Activated gamma-delta T cell treated with Interleukin-2 at 50 U/mL for 16 hours (primary cell): ENCODE measurements at regions not wholly inside any gene's neighbourhood (a gene's known extent, or its start where the extent isn't known, plus 50 kb on each side); places are given as distances from the start of the nearest gene placed in this dataset.
"Not testable (repeated sequence)": the region's sequence is repeated elsewhere in the genome, so short reads cannot be mapped to it uniquely, and the experiment has no call there.

Experiments
- DNase-seq: peaks from one replicate; pipeline ENCODE4 v3.0.0-alpha.2; 2020

DNA sequence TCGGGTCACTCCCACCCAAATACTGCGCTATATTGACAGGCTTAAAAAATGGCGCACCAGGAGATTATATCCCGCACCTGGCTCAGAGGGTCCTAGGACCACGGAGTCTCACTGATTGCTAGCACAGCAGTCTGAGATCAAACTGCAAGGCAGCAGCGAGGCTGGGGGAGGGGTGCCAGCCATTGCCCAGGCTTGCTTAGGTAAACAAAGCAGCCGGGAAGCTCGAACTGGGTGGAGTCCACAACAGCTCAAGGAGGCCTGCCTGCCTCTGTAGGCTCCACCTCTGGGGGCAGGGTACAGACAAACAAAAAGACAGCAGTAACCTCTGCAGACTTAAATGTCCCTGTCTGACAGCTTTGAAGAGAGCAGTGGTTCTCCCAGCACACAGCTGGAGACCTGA is 2277.3 kb upstream of the ACO1 start:
- not testable (repeated sequence) for DNase-seq

GRCh38 chr9:30116673-30117217 is 2267.7 kb upstream of the ACO1 start:
- no peak for DNase-seq

DNA sequence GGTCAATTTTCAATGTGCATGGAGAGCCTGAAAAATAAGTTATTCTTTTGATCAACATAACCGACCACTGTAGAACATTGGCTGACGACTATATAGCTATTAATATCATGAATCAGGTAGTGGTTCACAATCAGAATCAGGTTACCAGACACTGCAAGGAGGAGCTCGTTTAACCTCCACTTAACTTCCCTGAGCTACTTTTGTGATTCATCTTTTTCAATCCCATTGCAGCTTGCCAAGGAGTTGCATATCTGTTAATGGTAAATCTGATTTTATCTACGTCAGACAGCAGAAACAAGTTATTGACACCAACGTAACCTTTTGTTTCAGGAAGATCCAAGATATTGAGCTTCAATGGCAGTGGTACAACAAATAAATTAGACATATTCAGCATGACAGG is 2263.8 kb upstream of the ACO1 start:
- DNase-seq, result no peak

DNA sequence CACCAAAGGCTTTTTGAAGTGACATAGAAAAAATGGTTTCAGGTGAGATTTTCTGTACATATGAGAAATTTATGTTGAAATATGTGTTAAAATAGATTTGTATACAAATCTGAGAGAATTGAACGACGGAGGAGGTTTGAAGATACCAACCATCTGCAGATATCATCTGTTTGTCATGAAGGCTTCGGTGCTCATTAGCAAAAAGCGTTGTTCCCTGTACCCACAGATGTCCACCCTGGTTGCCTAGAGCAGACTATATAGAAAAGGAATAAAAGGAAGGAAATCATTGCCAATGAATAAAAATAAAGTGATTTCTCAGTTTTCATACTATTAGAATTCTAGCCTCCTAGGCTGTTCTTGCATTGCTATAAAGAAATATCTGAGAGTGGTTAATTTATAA is 2262.8 kb upstream of the ACO1 start:
- no peak for DNase-seq

GRCh38 chr9:30125881-30126280 is 2258.6 kb upstream of the ACO1 start:
- no peak for DNase-seq

GRCh38 chr9:30127371-30127770 is 2257.1 kb upstream of the ACO1 start:
- DNase-seq, result no peak

GRCh38 chr9:30140407-30140806 is 2244.0 kb upstream of the ACO1 start:
- no peak for DNase-seq

DNA sequence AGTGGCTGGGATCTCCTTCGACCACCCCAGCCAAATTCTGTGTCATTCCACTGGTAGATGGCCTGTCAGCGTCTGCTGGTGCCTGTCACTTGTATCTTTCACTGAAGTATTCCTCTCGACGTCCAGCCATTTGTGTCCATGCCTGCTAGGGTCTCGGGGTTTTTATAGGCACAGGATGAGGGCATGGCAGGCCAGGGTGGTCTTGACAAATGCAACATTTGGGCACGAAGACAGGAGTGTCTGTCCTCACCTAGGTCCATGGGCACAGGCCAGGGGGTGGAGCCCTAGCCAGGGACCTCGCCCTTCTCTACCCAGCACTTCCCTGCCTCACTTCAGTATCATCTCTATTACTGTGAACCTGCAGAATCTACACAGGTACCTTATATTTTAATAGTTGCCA is 2223.9 kb upstream of the ACO1 start:
- no peak for DNase-seq

DNA sequence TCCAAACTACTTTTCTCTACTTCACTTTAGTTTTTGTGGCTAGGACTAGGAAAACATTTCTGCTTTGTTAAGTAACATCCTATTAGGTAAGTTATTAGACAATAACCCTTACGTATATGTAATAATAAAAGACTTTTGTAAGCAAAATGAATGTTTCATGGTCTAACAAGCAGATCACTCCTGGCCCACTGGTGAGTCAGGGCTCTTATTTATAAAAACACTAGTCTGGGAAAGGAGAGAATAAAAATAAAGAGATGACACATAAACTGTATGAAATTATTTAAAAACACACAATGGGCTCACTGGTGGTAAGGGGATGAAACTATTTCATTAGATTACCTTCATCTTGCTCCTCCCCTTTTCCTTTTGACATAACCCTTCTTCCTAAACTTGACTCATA is 2212.2 kb upstream of the ACO1 start:
- no peak for DNase-seq

DNA sequence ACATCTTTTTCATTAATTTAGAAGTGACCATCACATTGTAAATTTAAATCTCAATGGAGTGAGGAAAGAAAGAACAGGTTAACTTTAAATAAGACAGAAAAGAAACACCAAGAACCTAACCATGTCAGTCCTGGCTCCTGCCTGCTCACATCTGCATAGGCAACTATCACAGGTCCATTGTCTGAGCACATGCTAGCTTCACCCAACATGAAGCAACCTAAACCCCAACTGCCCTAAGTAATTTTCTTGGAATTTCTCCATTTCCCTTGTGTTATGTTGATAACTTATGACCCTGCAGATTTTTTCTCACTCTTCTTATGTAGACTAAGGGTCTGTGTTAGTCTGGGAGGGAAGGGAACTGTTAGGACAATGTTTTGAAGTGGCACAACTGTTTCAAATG is 2205.8 kb upstream of the ACO1 start:
- DNase-seq, result no peak

DNA sequence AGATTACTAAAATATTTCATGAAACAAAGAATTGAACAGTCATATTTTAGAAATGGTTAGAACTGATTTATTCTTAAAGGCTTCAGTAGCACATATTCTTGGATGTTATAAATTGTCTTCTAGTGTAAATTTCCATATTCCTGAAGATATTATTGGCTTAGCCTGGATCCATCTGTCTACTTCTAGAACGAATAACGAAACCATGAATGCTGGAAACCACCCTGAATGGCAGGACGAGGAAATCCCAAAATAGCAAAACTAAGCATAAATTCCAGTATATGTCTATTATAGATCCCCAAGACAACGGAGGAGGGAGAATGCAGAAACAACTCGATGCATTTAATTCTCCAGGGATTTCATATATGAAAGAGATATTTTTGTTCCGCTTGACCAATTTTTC is 2191.0 kb upstream of the ACO1 start:
- no peak for DNase-seq

DNA sequence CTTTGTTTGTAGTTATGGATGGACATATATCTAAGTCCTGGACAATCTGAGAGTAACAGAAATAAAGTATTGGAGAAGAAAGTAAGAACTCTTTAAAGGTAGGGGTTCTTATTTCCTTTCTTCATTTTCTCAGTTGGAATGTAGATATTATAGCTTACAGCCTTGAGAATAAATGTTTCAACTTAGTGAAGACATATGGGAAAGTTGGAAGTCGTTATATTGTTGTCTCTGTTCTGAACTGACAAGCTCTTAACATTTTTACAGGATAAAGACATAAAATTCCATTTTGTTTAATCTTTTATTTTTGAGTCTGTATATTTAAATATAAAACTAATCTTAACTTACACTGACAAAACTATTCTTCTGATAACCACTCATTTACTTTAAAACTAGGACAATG is 2187.5 kb upstream of the ACO1 start:
- no peak for DNase-seq

- DNase-seq, result no peak
Measured at GRCh38 chr9:30197453-30197852, 2187.0 kb upstream of the ACO1 start.

GRCh38 chr9:30197954-30198353 is 2186.5 kb upstream of the ACO1 start:
- DNase-seq, result no peak

- DNase-seq, result no peak
Measured at GRCh38 chr9:30198463-30199309, 2185.8 kb upstream of the ACO1 start.

- DNase-seq, result no peak
Measured at GRCh38 chr9:30201024-30201423, 2183.4 kb upstream of the ACO1 start.

- no peak for DNase-seq
Measured at GRCh38 chr9:30235068-30235467, 2149.4 kb upstream of the ACO1 start.

DNA sequence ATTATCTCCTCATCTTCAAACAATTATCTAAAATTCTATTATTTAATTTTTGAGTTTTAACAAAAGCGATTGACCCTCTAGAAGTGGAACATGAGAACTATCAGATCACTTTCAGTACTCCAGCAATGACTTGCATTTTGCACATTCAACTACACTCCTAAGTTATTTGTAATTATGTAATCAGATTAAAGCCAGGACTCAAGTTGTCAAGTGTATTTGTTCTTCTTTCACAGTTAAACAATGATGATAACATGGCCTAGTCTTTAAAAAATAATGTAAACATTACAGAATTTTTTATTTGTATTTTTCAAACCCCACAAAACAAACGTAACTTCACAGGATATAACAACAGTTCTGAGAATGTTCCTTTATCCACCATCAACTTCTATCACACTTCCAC is 2148.9 kb upstream of the ACO1 start:
- no peak for DNase-seq

DNA sequence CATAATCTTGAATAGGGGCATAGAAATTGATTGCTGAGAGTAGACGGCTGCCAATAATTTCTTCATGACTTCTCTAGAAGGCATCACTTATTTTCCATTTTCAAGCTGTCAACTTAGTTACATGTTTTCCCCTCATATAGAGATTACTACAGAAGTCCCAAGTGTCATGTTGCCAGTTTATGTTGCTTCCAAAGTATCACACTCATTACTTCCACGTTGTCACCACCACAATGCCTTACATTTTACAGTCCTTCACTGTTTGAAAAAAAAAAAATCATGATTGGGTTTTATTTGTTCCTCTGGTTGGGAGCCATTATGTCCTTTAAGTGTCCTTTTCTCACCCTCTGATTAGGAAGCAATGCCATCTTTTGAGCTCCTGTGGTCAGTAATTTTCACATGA is 2144.6 kb upstream of the ACO1 start:
- DNase-seq, result no peak

- DNase-seq, result no peak
Measured at GRCh38 chr9:30243467-30243866, 2141.0 kb upstream of the ACO1 start.

- no peak for DNase-seq
Measured at GRCh38 chr9:30244877-30245276, 2139.6 kb upstream of the ACO1 start.

- no peak for DNase-seq
Measured at GRCh38 chr9:30250872-30251271, 2133.6 kb upstream of the ACO1 start.

GRCh38 chr9:30258094-30258493 is 2126.3 kb upstream of the ACO1 start:
- DNase-seq, result no peak

DNA sequence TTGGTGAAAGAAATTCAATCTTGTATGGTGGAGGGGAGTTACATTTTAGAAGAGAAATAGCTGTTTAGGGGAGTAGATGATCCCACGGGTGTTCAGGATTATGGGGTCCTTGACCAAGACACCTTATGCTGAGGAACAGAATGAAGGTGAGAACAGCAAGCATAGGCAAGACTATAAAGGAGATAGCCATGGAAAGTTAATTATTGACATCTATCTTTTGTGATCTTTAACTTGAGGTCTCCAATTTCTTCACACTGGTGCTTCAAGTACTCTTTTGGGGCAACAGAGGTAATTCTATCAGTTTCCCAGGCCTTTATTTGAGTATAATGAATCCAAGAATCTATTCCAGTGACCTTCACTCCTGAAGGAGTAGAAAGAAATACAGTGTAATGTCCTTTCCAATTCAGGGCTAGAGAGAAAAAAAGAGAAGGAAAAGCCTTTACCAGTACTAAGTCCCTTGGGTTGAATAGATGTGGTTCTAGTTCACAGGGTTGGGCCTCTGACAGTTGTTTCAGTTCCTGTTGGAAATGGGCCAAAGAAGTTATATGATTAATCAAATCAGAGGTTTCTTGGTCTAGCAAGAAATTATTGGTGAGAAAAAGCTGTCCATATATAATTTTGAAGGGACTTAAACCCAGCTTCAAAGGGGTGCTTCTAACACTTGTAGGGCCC is 2104.1 kb upstream of the ACO1 start:
- no peak for DNase-seq
